Duodenal mucosa (tissue), 2 donors: ENCODE measurements at regions not wholly inside any gene's neighbourhood (a gene's known extent, or its start where the extent isn't known, plus 50 kb on each side); places are given as distances from the start of the nearest gene placed in this dataset.

ENCODE experiments used
- H3K27ac ChIP-seq: one replicate; pipeline ENCODE4 v1.7.0; 2013; ENCODE audit warnings: low read depth, low read length
- H3K27me3 ChIP-seq, 2 donors: one replicate each; pipeline ENCODE4 v1.7.0; 2013; ENCODE audit warnings: low read length in 2 of 2, control low read depth in 1 of 2; ENCODE audit not compliant: insufficient read depth in 2 of 2, control insufficient read depth in 1 of 2
- H3K36me3 ChIP-seq, 2 donors: one replicate each; pipeline ENCODE4 v1.7.0; 2013; ENCODE audit warnings: low read length in 2 of 2, control low read depth in 1 of 2; ENCODE audit not compliant: insufficient read depth in 2 of 2, control insufficient read depth in 1 of 2
- H3K4me1 ChIP-seq, 2 donors: one replicate each; pipeline ENCODE4 v1.7.0; 2013; ENCODE audit warnings: low read length in 2 of 2, control low read depth in 1 of 2; ENCODE audit not compliant: insufficient read depth in 2 of 2, control insufficient read depth in 1 of 2
- H3K4me3 ChIP-seq, 2 donors: one replicate each; pipeline ENCODE4 v1.7.0; 2013; ENCODE audit warnings: low read length in 2 of 2, low read depth in 1 of 2
- H3K9ac ChIP-seq, 2 donors: one replicate each; pipeline ENCODE4 v1.7.0; 2013; ENCODE audit warnings: low read length in 2 of 2, low read depth in 1 of 2
- H3K9me3 ChIP-seq, 2 donors: one replicate each; pipeline ENCODE4 v1.7.0; 2013; ENCODE audit warnings: low read length in 2 of 2, control low read depth in 1 of 2; ENCODE audit not compliant: control insufficient read depth in 1 of 2

DNA sequence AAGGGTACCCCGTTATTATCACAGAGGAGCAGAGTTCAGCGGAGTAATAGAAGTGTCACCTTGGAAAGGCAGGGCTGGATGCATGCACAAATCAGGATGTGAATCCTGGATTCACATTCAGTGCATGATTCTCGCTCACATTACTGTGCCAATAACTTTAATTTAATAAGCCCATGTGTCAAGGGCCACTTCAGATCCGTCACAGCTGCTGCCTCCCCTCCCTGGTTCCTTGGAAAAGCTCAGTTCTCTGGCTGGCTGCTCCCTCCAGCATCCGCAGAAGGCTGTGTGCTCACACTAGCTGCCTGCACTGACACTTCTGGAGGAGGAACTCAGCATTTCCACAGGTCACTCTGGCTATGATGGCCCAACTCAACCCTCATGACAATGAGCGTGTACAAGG lies 256.8 kb upstream of the ADAMTS16 start:
- Histone ChIP-seq H3K27me3 (no peaks in the 10 kb centered on the region), H3K27ac (no peak overlapping the region), H3K36me3 (no peaks in the 10 kb centered on the region), H3K4me3 (no peak overlapping the region), H3K9ac (no peak overlapping the region), H3K9me3 (no peaks in the 10 kb centered on the region), H3K4me1 (no peaks in the 10 kb centered on the region)

DNA sequence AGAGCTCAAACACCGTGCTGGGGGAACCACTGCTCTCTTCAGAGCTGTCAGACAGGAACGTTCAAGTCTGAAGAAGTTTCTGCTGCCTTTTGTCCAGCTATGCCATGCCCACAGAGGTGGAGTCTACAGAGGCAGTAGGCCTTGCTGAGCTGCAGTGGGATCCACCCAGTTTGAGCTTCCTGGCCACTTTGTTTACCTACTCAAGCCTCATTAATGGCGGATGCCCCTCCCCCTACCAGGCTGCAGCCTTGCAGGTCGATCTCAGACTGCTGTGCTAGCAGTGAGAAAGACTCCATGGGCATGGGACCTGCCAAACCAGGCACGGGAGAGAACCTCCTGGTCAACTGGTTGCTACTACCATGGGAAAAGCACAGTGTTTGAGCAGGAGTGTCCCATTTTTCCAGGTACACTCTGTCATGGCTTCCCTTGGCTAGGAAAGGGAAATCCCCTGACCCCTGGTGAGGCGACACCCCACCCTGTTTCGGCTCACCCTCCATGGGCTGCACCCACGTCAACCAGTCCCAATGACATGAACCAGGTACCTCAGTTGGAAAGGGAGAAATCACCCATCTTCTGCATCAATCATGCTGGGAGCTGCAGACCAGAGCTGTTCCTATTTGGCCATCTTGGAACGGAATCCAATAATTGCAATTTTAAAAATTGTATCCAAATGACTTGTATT lies 246.9 kb upstream of the ADAMTS16 start:
- H3K27ac ChIP-seq: no peak overlapping the region
- no peaks in the 10 kb centered on the region for H3K27me3 ChIP-seq
- H3K9me3 ChIP-seq: no peaks in the 10 kb centered on the region
- H3K4me3 ChIP-seq: no peak overlapping the region
- H3K9ac ChIP-seq: no peak overlapping the region
- H3K36me3 ChIP-seq: no peaks in the 10 kb centered on the region
- H3K4me1 ChIP-seq: no peaks in the 10 kb centered on the region

DNA sequence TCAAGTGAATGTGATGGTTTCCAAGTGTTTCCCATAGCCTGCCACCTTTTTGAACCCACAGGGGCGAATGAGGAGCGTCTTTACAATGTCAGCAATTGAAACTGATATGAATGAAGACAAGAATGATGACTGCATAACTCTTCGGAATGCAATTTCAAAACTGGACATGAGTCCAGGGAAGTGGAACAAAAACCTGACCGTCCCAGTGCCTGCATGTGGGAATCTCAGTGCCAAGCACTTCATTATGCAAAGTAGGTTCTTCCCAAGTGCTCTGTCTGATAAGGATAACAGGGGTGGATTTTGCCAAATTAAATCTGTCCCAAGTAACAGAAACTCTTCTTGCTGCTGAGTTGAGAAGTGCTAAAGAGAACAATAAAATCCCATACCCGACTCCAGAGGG lies 243.8 kb upstream of the ADAMTS16 start:
- no peak overlapping the region for H3K4me3 ChIP-seq
- no peaks in the 10 kb centered on the region for H3K36me3 ChIP-seq
- no peaks in the 10 kb centered on the region for H3K4me1 ChIP-seq
- no peaks in the 10 kb centered on the region for H3K9me3 ChIP-seq
- H3K27me3 ChIP-seq: no peaks in the 10 kb centered on the region
- no peak overlapping the region for H3K27ac ChIP-seq
- no peak overlapping the region for H3K9ac ChIP-seq

DNA sequence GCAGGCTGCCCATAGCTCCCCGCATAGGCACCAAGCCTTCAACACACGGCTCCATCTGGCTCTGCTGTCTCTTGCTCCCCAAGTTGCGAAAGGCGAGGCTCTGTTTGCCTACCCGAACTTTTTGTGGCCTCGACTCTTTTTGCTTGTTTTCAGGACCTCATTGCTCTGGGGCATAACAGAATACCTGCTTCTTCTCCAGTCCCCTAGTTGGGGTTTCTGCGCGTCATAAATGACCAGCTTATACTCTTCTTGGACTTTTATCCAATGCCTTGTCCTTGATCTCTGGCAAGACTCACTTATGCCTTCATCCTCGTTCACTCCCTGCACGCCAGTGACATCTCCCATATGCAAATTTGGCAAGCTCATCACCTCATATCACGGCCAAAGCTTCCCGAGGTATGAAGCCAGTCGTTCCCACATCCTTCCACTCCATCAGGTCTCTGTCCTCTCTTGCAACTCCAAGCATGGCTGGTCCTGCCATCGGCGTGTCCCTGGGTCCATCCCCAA lies 238.8 kb upstream of the ADAMTS16 start:
- no peak overlapping the region for H3K27ac ChIP-seq
- H3K9me3 ChIP-seq: no peaks in the 10 kb centered on the region
- H3K4me3 ChIP-seq: no peak overlapping the region
- H3K27me3 ChIP-seq: peaks cover 0 to 4% of the 10 kb centered on the region in 2 donors
- no peak overlapping the region for H3K9ac ChIP-seq
- H3K4me1 ChIP-seq: no peaks in the 10 kb centered on the region
- no peaks in the 10 kb centered on the region for H3K36me3 ChIP-seq

DNA sequence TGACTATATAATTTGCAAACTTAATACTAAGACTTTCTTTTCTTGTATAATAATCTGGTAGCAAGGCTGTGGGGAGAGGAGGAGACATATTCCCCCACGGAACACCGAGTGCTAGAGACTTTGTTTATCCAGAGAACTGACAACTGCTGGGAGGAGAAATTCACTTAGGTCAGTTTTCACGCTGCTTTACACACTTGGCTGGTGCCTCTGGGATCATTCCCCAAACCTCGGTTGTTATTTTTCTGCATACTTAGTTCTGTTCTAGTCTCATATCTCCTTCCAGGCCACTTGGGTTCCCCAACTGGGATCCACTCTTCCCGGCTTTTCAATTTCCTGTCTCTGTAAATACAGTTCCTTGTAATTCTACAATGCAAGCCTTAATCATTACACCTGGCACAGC lies 238.2 kb upstream of the ADAMTS16 start:
- H3K4me3 ChIP-seq: no peak overlapping the region
- H3K4me1 ChIP-seq: no peaks in the 10 kb centered on the region
- no peak overlapping the region for H3K9ac ChIP-seq
- no peaks in the 10 kb centered on the region for H3K36me3 ChIP-seq
- no peaks in the 10 kb centered on the region for H3K9me3 ChIP-seq
- no peak overlapping the region for H3K27ac ChIP-seq
- peaks cover 0 to 4% of the 10 kb centered on the region in 2 donors for H3K27me3 ChIP-seq

DNA sequence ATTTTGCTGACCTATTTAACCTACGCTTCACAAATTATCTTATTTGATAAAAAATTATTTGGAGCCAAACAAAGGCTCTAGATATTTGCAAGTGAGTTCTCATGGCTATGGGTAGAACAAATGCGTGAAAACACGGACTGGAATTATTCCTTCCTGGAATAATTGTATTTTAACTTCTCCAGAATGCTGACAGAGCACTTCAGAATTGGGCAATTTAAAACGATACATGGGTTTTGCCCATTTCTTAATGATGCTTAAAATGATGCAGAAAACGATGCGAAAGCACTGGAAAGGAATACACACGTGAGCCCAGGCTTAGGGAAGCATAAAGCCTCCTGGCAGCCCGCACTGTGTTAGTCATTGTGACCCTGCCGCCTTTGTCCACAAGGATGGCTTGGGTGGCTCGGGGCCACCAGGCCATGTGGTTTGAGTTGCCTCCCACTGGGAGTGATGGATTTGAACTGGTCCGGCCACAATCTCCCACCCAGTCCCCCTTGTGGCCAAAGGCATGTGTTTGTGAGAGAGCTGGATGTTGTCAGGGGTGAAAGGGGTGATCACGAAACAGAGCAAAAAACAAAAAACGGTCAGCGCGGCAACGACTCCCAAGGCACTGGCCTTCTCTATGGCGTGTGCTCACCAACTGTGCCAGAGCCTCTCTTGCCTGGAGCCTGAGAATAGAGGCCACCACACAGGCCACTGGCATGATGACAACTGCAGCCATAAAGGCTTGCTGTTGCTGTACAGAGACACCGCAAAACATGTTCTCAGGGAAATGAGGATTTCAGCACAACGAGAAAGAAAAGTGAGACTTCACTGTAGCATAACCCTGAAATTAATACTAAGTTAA lies 234.2 kb upstream of the ADAMTS16 start:
- Histone ChIP-seq H3K27me3 (peaks cover 0 to 4% of the 10 kb centered on the region in 2 donors), H3K4me1 (peaks cover 0 to 10% of the 10 kb centered on the region in 2 donors), H3K9me3 (no peaks in the 10 kb centered on the region), H3K36me3 (no peaks in the 10 kb centered on the region), H3K4me3 (no peak overlapping the region), H3K9ac (no peak overlapping the region), H3K27ac (no peak overlapping the region)

DNA sequence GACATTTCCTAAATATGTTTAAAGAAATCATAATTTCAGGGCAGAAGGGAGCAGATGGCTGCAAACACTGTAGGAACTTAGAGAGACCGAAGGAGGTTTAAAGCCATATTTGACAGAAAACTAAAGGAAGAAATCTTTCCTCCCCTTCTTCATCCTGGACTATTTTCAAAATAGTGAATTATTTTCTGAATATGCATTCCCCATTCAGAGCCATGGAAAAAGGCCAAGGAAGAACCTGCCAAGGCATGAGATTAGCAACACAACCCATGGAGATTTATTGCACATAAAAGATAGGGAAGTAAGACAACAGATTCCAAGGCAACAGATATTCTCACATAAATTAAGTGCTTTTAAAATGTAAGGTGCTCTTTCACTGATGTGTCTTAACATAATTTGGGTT lies 233.3 kb upstream of the ADAMTS16 start:
- no peak overlapping the region for H3K4me3 ChIP-seq
- no peak overlapping the region for H3K27ac ChIP-seq
- no peaks in the 10 kb centered on the region for H3K36me3 ChIP-seq
- peaks cover 0 to 10% of the 10 kb centered on the region in 2 donors for H3K4me1 ChIP-seq
- H3K9me3 ChIP-seq: no peaks in the 10 kb centered on the region
- H3K27me3 ChIP-seq: peaks cover 0 to 4% of the 10 kb centered on the region in 2 donors
- H3K9ac ChIP-seq: no peak overlapping the region

DNA sequence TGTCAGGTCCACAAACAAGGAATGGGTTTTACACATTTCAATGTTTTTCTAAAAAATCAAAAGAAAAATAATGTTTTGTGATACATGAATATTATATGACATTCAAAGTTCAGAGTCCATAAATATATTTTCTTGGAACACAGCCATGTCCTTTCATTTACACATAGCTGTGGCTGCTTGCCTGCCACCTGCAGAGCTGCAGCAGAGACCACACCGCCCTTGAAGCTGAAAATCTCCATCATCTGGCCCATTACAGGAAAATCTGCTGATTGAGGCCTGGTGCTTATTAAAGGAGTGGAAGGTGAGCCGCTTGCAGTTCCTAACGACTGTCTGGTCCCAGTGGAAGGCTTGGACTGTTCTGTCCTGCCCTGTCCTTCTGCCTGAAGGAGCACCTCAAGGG lies 232.6 kb upstream of the ADAMTS16 start:
- Histone ChIP-seq H3K36me3 (no peaks in the 10 kb centered on the region), H3K4me1 (peaks cover 0 to 10% of the 10 kb centered on the region in 2 donors)

DNA sequence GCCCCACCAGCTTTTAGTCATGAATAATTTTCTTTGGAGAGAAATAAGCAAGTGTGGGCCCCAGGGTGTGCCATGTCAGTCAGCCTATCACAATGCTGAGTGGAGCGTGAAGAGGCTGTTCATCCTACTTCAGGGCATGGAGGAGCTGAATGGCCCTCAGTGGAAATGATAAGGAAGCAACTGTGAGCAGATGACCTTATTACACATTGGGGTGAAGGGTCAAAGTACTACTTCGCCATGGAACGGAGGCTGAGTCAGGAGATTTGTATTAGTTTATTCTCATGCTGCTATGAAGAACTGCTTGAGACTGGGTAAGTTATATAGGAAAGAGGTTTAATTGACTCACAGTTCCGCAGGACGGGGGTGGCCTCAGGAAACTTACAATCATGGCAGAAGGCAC lies 231.0 kb upstream of the ADAMTS16 start:
- H3K36me3 ChIP-seq: no peaks in the 10 kb centered on the region
- no peaks in the 10 kb centered on the region for H3K9me3 ChIP-seq
- H3K27me3 ChIP-seq: peaks cover 0 to 3% of the 10 kb centered on the region in 2 donors
- no peak overlapping the region for H3K4me3 ChIP-seq
- peaks cover 0 to 10% of the 10 kb centered on the region in 2 donors for H3K4me1 ChIP-seq
- H3K9ac ChIP-seq: no peak overlapping the region
- H3K27ac ChIP-seq: no peak overlapping the region

More for the DNA sequence above, 232.6 kb upstream of the ADAMTS16 start:
- Histone ChIP-seq H3K27me3 (peaks cover 0 to 4% of the 10 kb centered on the region in 2 donors), H3K9me3 (no peaks in the 10 kb centered on the region), H3K4me3 (no peak overlapping the region), H3K9ac (no peak overlapping the region), H3K27ac (no peak overlapping the region)

DNA sequence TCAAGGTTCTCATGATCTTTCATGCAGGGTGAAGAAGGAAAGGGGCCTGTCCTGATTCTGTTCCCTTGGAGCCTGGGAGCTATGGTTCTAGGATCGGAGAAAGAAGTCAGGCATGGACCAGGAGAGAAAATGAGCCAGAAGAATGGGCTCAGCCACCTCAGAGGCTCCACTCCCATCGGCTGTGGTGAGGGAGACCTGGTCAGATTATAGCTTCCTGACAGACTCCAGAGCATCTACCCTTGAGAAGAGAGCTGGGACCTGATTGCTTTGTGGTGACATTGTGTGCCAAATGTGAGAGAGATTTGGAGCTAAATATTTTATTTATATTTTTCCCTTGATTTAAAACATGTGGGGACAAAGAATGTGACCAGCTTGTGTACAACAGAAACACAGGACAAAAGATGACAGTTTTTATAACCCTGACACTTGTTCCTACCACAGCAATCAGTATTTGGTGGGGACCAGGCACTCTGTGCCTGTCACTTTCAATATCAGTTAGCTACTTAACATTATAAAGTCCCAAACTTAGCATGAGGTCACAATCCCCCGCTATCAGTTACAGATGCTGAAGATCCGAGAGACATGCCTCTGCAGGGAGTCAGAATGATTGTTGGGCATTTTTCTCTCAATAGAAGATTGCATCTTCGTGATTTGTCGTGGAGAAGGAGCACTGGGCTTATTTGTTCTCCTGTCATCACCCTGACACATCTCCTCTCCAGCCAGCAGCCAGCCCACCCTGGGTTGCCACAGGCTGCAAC lies 228.3 kb upstream of the ADAMTS16 start:
- H3K27ac ChIP-seq: no peak overlapping the region
- H3K27me3 ChIP-seq: no peaks in the 10 kb centered on the region
- no peak overlapping the region for H3K9ac ChIP-seq
- peaks cover 0 to 10% of the 10 kb centered on the region in 2 donors for H3K4me1 ChIP-seq
- H3K36me3 ChIP-seq: no peaks in the 10 kb centered on the region
- H3K9me3 ChIP-seq: no peaks in the 10 kb centered on the region
- no peak overlapping the region for H3K4me3 ChIP-seq
